Activated naive CD8-positive, alpha-beta T cell treated with anti-CD3 and anti-CD28 coated beads, Interleukin-2, amount 10 ng/mL, durations not matched to agents 7 days and 5 days (primary cell): ENCODE measurements at regions not wholly inside any gene's neighbourhood (a gene's known extent, or its start where the extent isn't known, plus 50 kb on each side); places are given as distances from the start of the nearest gene placed in this dataset.

Experiments
- ATAC-seq: fragments of 150-1000 bp; cut with Tn5 transposase; one replicate; pipeline ENCODE4 v1.10.0; 2021; ENCODE audit warnings: low read depth, moderate library complexity
- POLR2A ChIA-PET: fragments of 350-600 bp; sonication (Branson Sonifier 250); formaldehyde crosslinking; loops from one replicate; lab custom pipeline; 2021; ENCODE audit warnings: antibody characterized with exemption; lab: Charles Lee
- DNase-seq: peaks from one replicate; pipeline ENCODE4 v3.0.0; 2021
- H3K27ac Mint-ChIP-seq: one replicate; pipeline ENCODE4 v1.8.0; 2022; ENCODE audit warnings: mild to moderate bottlenecking, mixed read lengths
- H3K27me3 Mint-ChIP-seq: one replicate; pipeline ENCODE4 v1.8.0; 2022; ENCODE audit warnings: mild to moderate bottlenecking, moderate library complexity, mixed read lengths
- H3K36me3 Mint-ChIP-seq: one replicate; pipeline ENCODE4 v1.8.0; 2021; ENCODE audit warnings: mild to moderate bottlenecking, mixed read lengths
- H3K4me1 Mint-ChIP-seq: one replicate; pipeline ENCODE4 v1.8.0; 2021; ENCODE audit warnings: mixed read lengths
- H3K4me3 Mint-ChIP-seq: one replicate; pipeline ENCODE4 v1.8.0; 2022; ENCODE audit warnings: mild to moderate bottlenecking, moderate library complexity, mixed read lengths
- H3K9me3 Mint-ChIP-seq: one replicate; pipeline ENCODE4 v1.8.0; 2021; ENCODE audit warnings: mixed read lengths

DNA sequence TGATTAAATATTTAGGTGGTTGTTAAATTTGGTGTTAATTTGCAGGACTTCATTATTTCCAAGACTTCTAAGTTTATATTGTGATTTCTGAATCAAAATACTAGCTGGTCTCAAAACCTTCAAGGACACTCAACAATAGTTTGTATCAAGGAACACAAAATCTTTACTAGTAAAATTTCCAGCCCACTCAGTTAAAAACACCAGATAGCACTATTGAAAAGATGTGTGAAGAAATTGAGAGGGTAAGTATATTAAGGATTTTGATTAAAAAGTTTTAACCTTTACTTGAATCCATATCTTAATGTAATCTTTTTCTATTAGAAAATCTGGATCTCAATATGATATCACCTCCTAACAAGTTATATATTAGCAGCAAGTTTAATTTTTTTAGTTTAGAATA is 89.3 kb upstream of the UGT8 start:
- Mint-ChIP-seq H3K4me3 (no peak overlapping the region), H3K27me3 (no peaks in the 10 kb centered on the region), H3K4me1 (no peaks in the 10 kb centered on the region), H3K27ac (no peak overlapping the region), H3K36me3 (no peaks in the 10 kb centered on the region), H3K9me3 (no peaks in the 10 kb centered on the region)
- DNase-seq: no peak
- ATAC-seq: no peak
- POLR2A ChIA-PET: no interaction called here

DNA sequence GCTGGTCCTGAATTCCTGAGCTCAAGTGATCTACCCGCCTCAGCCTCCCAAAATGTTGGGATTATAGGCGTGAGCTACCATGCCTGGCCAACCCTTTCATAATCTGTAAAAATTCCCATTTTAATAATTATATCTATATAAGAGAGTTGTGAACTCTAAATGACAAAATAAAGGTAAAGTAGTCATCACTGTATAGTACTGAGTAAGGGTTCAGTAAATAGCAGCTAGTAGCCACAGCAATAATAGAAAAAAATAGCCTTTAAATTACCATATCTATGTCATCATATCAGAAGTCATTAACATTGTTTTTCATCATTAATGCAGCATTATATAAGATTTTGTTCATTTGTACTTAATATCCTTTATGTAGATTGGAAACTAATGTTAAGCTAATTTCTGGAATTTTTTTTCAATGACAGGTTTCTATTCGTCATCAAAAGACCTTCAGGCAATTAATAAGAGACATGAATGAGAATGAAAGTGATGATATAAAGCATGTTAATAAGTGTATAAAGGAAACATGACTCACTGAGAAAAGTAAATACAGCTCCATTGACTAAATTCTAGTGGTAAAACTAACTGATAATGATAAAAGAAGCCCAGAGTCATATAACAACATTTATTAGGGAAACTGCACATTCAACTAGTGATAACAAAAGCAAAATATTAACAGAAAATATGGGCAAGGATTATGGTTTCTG is 85.9 kb upstream of the UGT8 start:
- no peak for ATAC-seq
- Mint-ChIP-seq H3K36me3 (no peaks in the 10 kb centered on the region), H3K9me3 (peaks cover 2% of the 10 kb centered on the region), H3K27ac (no peak overlapping the region), H3K27me3 (no peaks in the 10 kb centered on the region), H3K4me3 (no peak overlapping the region), H3K4me1 (no peaks in the 10 kb centered on the region)
- POLR2A ChIA-PET: no interaction called here
- DNase-seq: no peak

DNA sequence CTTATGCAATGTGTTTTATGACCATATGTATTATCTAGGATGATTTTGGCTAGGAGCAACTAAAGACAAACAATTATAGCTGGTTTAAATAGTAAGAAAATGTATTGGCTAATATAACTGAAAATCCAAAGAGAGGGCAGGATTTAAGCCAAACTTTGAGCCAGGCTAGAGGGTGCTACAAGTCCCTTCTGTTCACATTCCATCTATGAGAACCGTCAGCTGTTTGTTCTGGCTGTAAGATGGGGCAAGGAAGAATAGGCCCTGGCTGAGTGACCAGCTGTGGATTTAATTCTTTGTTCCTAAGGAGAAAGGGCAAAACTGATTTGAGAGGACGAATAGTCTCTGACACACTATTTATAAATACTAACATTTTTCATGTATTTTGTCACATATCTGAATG is 79.2 kb upstream of the UGT8 start:
- POLR2A ChIA-PET: no interaction called here
- Mint-ChIP-seq H3K27ac (no peak overlapping the region), H3K36me3 (no peaks in the 10 kb centered on the region), H3K4me1 (no peaks in the 10 kb centered on the region), H3K4me3 (no peak overlapping the region), H3K27me3 (no peaks in the 10 kb centered on the region), H3K9me3 (peaks cover 11% of the 10 kb centered on the region)
- no peak for DNase-seq
- no peak for ATAC-seq

DNA sequence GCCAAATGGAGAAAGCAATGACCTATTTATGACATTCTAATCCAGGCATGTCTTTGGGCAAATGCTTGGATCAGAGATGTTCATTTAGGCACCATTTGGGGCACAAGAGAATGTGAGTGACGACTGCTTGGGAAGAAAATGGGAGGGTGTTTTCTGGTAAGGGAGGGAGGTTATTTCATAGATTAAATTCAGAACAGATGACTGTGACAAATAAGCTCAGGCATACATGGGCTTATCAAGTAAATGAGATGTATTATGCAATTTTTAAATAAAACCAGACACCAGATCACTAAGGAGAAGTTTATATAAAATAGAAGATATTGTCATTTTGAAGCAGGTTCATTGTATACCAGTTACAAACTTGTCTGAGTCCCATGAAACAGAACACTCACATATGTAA is 71.4 kb upstream of the UGT8 start:
- Mint-ChIP-seq H3K9me3 (peaks cover 7% of the 10 kb centered on the region), H3K27ac (no peak overlapping the region), H3K4me1 (no peaks in the 10 kb centered on the region), H3K36me3 (no peaks in the 10 kb centered on the region), H3K27me3 (no peaks in the 10 kb centered on the region), H3K4me3 (no peak overlapping the region)
- POLR2A ChIA-PET: no interaction called here
- ATAC-seq (no peak), DNase-seq (no peak)

DNA sequence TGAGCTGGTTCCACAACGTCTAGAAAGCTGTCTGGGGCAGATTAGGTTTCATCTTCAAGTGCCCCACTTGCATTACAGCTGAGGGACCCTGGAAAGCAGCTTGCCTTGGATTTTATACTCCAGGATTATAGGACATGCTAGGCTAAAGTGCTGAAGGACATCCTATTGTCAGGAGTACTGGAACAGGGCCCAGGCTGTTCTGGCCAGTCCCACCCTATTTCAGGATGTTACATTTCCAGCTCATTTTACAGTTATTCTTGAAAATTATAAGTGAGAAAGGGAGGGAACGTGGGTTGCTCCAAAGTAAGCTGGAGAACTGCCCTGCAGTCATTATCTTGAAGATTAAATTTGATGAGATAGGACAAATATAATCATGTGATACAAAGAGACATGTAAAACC is 71.0 kb upstream of the UGT8 start:
- no peaks in the 10 kb centered on the region for H3K27me3 Mint-ChIP-seq

DNA sequence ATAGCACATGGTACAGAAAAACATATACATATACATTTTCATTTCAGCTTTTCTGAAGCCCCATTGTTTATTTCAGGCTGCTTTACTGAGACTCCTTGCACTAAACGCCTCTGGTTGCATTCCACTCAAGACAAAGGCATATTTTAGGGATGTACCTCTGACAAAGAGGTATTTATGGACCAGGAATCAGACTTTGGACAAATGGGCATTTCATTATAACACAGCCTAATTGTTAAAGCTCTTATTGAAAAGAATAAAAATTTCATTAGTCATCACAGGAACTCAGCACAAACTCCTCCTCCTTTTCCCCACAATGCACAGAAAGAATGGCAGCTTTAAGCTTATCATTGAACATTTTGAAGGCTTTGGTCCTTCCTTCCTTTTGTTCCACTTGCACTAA is 62.9 kb upstream of the UGT8 start:
- no peaks in the 10 kb centered on the region for H3K27me3 Mint-ChIP-seq
- POLR2A ChIA-PET: no interaction called here
- DNase-seq (no peak), ATAC-seq (no peak)
- H3K4me3 Mint-ChIP-seq: no peak overlapping the region
- H3K9me3 Mint-ChIP-seq: no peaks in the 10 kb centered on the region
- no peaks in the 10 kb centered on the region for H3K4me1 Mint-ChIP-seq
- H3K27ac Mint-ChIP-seq: no peak overlapping the region
- no peaks in the 10 kb centered on the region for H3K36me3 Mint-ChIP-seq

More for the DNA sequence above, 71.0 kb upstream of the UGT8 start:
- Mint-ChIP-seq H3K4me1 (no peaks in the 10 kb centered on the region), H3K4me3 (no peak overlapping the region), H3K9me3 (peaks cover 7% of the 10 kb centered on the region), H3K27ac (no peak overlapping the region), H3K36me3 (no peaks in the 10 kb centered on the region)
- ATAC-seq: no peak
- DNase-seq: no peak
- POLR2A ChIA-PET: no interaction called here

DNA sequence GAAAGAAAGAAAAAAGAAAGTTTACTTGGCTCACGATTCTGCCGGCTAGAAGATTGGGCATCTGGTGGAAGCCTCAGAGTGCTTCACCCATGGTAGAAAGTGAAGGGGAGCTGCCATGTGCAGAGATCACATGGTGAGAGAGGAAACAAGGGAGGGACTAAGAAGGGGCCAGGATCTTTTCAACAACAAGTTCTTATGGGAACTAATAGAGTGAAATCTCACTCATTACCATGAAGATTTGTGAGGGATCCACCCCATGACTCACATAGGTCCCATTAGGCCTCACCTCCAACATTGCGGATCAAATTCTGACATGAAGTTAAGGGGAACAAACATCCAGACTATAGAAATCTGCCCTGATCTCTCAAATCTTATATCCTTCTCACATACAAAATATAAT is 61.3 kb upstream of the UGT8 start:
- no peak for DNase-seq
- Mint-ChIP-seq H3K36me3 (no peaks in the 10 kb centered on the region), H3K4me1 (no peaks in the 10 kb centered on the region), H3K4me3 (no peak overlapping the region), H3K27ac (no peak overlapping the region), H3K9me3 (no peaks in the 10 kb centered on the region), H3K27me3 (no peaks in the 10 kb centered on the region)
- no peak for ATAC-seq
- POLR2A ChIA-PET: no interaction called here

DNA sequence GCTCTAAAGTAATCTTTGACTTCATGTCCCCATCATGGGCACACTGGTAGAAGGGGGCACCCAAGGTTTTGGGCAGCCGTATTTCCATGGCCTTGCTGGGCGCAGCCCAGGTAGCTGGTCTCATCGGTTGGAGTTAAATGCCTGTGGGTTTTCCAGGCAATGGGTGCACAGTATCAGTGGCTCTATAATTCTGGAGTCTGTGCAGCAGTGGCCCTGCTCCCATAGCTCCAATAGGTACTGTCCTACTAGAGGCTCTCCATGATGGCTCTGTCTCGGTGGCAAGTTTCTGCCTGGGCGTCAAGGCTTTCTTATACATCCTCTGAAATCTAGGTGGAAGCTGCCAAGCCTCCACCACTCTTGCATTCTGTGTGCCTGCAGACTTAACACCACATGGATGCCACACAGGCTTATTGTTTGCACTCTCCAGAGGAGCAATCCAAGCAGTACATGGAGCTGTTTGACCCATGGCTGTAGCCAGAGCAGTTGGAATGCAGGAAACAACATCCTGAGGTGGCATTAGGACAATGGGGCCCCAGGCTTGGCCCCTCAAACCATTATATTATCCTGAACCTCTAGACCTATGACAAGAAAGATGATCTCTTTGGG is 60.5 kb upstream of the UGT8 start:
- Mint-ChIP-seq H3K27me3 (no peaks in the 10 kb centered on the region), H3K9me3 (no peaks in the 10 kb centered on the region), H3K36me3 (no peaks in the 10 kb centered on the region), H3K27ac (no peak overlapping the region), H3K4me1 (no peaks in the 10 kb centered on the region), H3K4me3 (no peak overlapping the region)
- ATAC-seq: no peak
- POLR2A ChIA-PET: no interaction called here
- DNase-seq: no peak

- H3K4me3 Mint-ChIP-seq: no peak overlapping the region
- no peaks in the 10 kb centered on the region for H3K36me3 Mint-ChIP-seq
- H3K27me3 Mint-ChIP-seq: no peaks in the 10 kb centered on the region
- H3K27ac Mint-ChIP-seq: no peak overlapping the region
- no peaks in the 10 kb centered on the region for H3K4me1 Mint-ChIP-seq
- POLR2A ChIA-PET: no interaction called here
- ATAC-seq: no peak
- H3K9me3 Mint-ChIP-seq: no peaks in the 10 kb centered on the region
- DNase-seq: no peak
Measured at GRCh38 chr4:114539985-114540384, 58.6 kb upstream of the UGT8 start.

GRCh38 chr4:114547340-114548134 is 51.1 kb upstream of the UGT8 start:
- Mint-ChIP-seq H3K4me1 (no peaks in the 10 kb centered on the region), H3K4me3 (no peak overlapping the region), H3K9me3 (peaks cover 3% of the 10 kb centered on the region), H3K27ac (no peak overlapping the region), H3K27me3 (no peaks in the 10 kb centered on the region), H3K36me3 (no peaks in the 10 kb centered on the region)
- POLR2A ChIA-PET: no interaction called here
- ATAC-seq (no peak), DNase-seq (no peak)
